ENCODE measurements at regions not wholly inside any gene's neighbourhood (a gene's known extent, or its start where the extent isn't known, plus 50 kb on each side); places are given as distances from the start of the nearest gene placed in this dataset.
A peak's percentile ranks its signal among the peaks of the same experiment; 100 is the strongest.

GRCh38 chr10:45152726-45153125 lies 152.0 kb downstream of the ZNF22 start (continued):
- TF ChIP-seq TSHZ1 (tag by site-specific recombination; IDR thresholded peaks at IDR 0.05; ENCODE audit: borderline replicate concordance) (no peak), ZIC2 (tag by site-specific recombination; IDR thresholded peaks at IDR 0.05) (no peak), ZNF157 (tag by site-specific recombination; IDR thresholded peaks at IDR 0.05) (no peak), ZNF670 (tag by site-specific recombination; IDR thresholded peaks at IDR 0.05; ENCODE audit: low read depth) (no peak)

- no peaks in the 10 kb centered on the region for H3K36me3 ChIP-seq (ENCODE audit: control insufficient read depth in 2 of 2, insufficient read depth in 1 of 2, low read length in 2 of 2)
- H3K9me3 ChIP-seq (ENCODE audit: control insufficient read depth, insufficient read depth, low read depth, low read length) = no peaks in the 10 kb centered on the region
- CTCF ChIA-PET = interaction anchor here (0.5 to 1.3 kb wide), 2 partner anchors 41 to 121 kb away, joined by 3 read pairs; no protein-coding TSS in a partner anchor
- no peaks in the 10 kb centered on the region for H3K4me1 ChIP-seq (ENCODE audit: control insufficient read depth, insufficient read depth, low read length)
- no peak overlapping the region for H3K4me3 ChIP-seq (ENCODE audit: low read depth, low read length)
- no peak overlapping the region for H3K27ac ChIP-seq (ENCODE audit: extremely low read depth, low read depth, low read length)
- TF ChIP-seq ZBTB21 (tag by site-specific recombination; IDR thresholded peaks at IDR 0.05) = 0 out of 2 replicates have a peak, but pooled peaks have one; percentile 25
- no peak for TF ChIP-seq SCRT1 (tag by site-specific recombination; IDR thresholded peaks at IDR 0.05; ENCODE audit: borderline replicate concordance)
- TF ChIP-seq ZNF610 (tag by site-specific recombination; IDR thresholded peaks at IDR 0.05; ENCODE audit: borderline replicate concordance) = peak; percentile 72; the same call in 1 of the 2 replicates
- POLR2A ChIA-PET = no interaction called here
Measured at GRCh38 chr10:45154502-45154901, 153.8 kb downstream of the ZNF22 start.

- Histone ChIP-seq H3K9me3 (ENCODE audit: control insufficient read depth, insufficient read depth, low read depth, low read length) (no peaks in the 10 kb centered on the region), H3K4me1 (ENCODE audit: control insufficient read depth, insufficient read depth, low read length) (no peaks in the 10 kb centered on the region), H3K4me3 (ENCODE audit: low read depth, low read length) (no peak overlapping the region), H3K27ac (ENCODE audit: extremely low read depth, low read depth, low read length) (no peak overlapping the region), H3K36me3 (ENCODE audit: control insufficient read depth in 2 of 2, insufficient read depth in 1 of 2, low read length in 2 of 2) (no peaks in the 10 kb centered on the region)
- ChIA-PET CTCF (no interaction called here), POLR2A (no interaction called here)
- TF ChIP-seq ZBTB6 (tag by site-specific recombination; IDR thresholded peaks at IDR 0.05) (no peak), KLF16 (tag by site-specific recombination; IDR thresholded peaks at IDR 0.05) (no peak), ZNF2 (tag by site-specific recombination; IDR thresholded peaks at IDR 0.05) (no peak), AEBP2 (tag by site-specific recombination; IDR thresholded peaks at IDR 0.05; ENCODE audit: borderline replicate concordance) (no peak), SCRT1 (tag by site-specific recombination; IDR thresholded peaks at IDR 0.05; ENCODE audit: borderline replicate concordance) (no peak), ZNF518A (tag by site-specific recombination; conservative IDR thresholded peaks at IDR 0.05; ENCODE audit: low read depth) (no peak), ZNF529 (tag by site-specific recombination; IDR thresholded peaks at IDR 0.05; ENCODE audit: insufficient replicate concordance) (no peak), ZSCAN16 (tag by site-specific recombination; IDR thresholded peaks at IDR 0.05) (no peak), ZNF19 (tag by site-specific recombination; IDR thresholded peaks at IDR 0.05; ENCODE audit: low read depth) (no peak), ZNF654 (tag by site-specific recombination; IDR thresholded peaks at IDR 0.05; ENCODE audit: low read depth) (no peak), HIC1 (tag by site-specific recombination; IDR thresholded peaks at IDR 0.05) (no peak), ZNF354C (tag by site-specific recombination; IDR thresholded peaks at IDR 0.05; ENCODE audit: borderline replicate concordance, low read depth) (no peak)
Measured at GRCh38 chr10:45155784-45156183, 155.1 kb downstream of the ZNF22 start.

Measured in HEK293 (cell line).